Activated naive CD4-positive, alpha-beta T cell treated with anti-CD3 and anti-CD28 coated beads for 36 hours (primary cell): ENCODE measurements at regions not wholly inside any gene's neighbourhood (a gene's known extent, or its start where the extent isn't known, plus 50 kb on each side); places are given as distances from the start of the nearest gene placed in this dataset.

Experiments
- CTCF ChIA-PET: fragments of 350-600 bp; sonication (Branson Sonifier 250); formaldehyde crosslinking; loops from one replicate; lab custom pipeline; 2021; ENCODE audit warnings: antibody characterized with exemption; lab: Charles Lee
- DNase-seq: peaks from one replicate; pipeline ENCODE4 v3.0.0-alpha.2; 2020
- H3K27ac Mint-ChIP-seq: one replicate; pipeline ENCODE4 v1.8.0; 2021; ENCODE audit warnings: mild to moderate bottlenecking, mixed read lengths
- H3K27me3 Mint-ChIP-seq: one replicate; pipeline ENCODE4 v1.8.0; 2021; ENCODE audit warnings: low read depth, mixed read lengths
- H3K36me3 Mint-ChIP-seq: one replicate; pipeline ENCODE4 v1.8.0; 2021; ENCODE audit warnings: low read depth, mixed read lengths
- H3K4me1 Mint-ChIP-seq: one replicate; pipeline ENCODE4 v1.8.0; 2021; ENCODE audit warnings: low read depth, mixed read lengths
- H3K4me3 Mint-ChIP-seq: one replicate; pipeline ENCODE4 v1.8.0; 2021; ENCODE audit warnings: mild to moderate bottlenecking, moderate library complexity, mixed read lengths
- H3K9me3 Mint-ChIP-seq: one replicate; pipeline ENCODE4 v1.8.0; 2021; ENCODE audit warnings: mixed read lengths
- intact Hi-C: fragments of 100-400 bp; cut with micrococcal nuclease; formaldehyde crosslinking; loops from one replicate; pipeline ENCODE4 v1.15.1; 2023

DNA sequence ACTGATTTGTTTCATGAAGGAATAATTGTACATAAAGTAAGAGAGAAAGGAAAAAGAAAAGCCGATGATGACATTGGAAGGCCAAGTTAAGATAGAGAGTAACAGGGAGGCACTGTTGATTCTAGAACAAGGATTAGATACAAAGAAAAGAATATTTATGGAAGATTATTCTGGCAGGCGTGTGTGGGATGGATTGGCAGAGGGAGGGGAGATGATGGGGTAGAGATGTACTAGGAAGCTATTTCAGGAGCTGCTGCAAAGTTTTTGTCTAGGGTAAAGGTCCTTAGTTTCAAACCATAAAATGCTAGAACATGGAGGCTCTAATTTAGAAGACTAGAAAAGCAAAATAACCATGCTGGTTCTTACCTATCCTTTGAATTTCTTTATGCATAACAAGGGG is 280.0 kb upstream of the LRRN1 start:
- intact Hi-C loops, result no loop called here
- CTCF ChIA-PET, result interaction anchor here (1.6 kb wide), 1 partner anchor 10 kb away, joined by 3 read pairs; no protein-coding TSS in a partner anchor
- Mint-ChIP-seq H3K36me3 (no peaks in the 10 kb centered on the region), H3K9me3 (no peaks in the 10 kb centered on the region), H3K27ac (no peak overlapping the region), H3K4me3 (no peak overlapping the region), H3K4me1 (no peaks in the 10 kb centered on the region), H3K27me3 (no peaks in the 10 kb centered on the region)
- DNase-seq, result no peak

DNA sequence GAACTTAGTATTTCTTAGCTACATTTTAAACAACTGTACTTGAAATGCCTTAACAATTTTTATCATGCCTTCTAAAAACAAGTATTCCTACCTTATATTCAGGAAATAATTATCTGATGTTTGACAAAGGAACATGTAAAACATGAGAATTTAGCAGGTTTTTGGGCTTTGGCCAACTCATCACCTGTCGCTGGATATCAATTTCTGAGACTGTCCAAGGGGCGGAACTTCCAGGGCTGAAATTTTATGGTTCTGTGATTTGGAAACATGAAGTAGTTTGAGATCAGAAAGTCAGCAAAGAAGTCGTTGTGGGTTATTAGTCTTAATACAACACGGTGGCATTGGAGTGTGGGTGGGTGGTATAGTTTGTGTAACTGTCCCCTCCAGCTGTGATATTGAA is 282.2 kb upstream of the LRRN1 start:
- CTCF ChIA-PET, result no interaction called here
- H3K4me1 Mint-ChIP-seq, result no peaks in the 10 kb centered on the region
- no peak overlapping the region for H3K4me3 Mint-ChIP-seq
- H3K27ac Mint-ChIP-seq, result no peak overlapping the region
- intact Hi-C loops, result no loop called here
- no peaks in the 10 kb centered on the region for H3K9me3 Mint-ChIP-seq
- no peaks in the 10 kb centered on the region for H3K27me3 Mint-ChIP-seq
- no peak for DNase-seq
- H3K36me3 Mint-ChIP-seq, result no peaks in the 10 kb centered on the region

DNA sequence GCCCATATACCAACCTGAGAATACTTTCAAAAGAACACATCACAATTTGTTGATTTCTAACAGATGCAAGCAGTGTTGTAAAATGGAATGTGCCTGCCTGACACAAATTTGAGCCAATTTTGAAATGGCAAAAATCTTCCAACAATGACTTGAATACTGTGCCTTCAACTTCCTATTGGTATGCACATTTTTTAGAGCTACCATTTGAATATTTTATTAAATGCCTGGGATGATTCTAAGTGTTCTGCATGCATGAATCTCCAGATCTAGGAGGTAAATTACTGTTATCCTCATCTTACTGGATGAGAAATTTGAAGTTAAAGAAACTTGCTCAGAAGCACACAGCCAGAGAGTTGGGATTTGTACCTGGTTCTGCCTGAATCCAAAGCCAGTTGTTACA is 282.8 kb upstream of the LRRN1 start:
- no peak overlapping the region for H3K4me3 Mint-ChIP-seq
- H3K4me1 Mint-ChIP-seq, result no peaks in the 10 kb centered on the region
- H3K27me3 Mint-ChIP-seq, result no peaks in the 10 kb centered on the region
- CTCF ChIA-PET, result no interaction called here
- H3K36me3 Mint-ChIP-seq, result no peaks in the 10 kb centered on the region
- no peak for DNase-seq
- H3K27ac Mint-ChIP-seq, result no peak overlapping the region
- intact Hi-C loops, result no loop called here
- H3K9me3 Mint-ChIP-seq, result no peaks in the 10 kb centered on the region

DNA sequence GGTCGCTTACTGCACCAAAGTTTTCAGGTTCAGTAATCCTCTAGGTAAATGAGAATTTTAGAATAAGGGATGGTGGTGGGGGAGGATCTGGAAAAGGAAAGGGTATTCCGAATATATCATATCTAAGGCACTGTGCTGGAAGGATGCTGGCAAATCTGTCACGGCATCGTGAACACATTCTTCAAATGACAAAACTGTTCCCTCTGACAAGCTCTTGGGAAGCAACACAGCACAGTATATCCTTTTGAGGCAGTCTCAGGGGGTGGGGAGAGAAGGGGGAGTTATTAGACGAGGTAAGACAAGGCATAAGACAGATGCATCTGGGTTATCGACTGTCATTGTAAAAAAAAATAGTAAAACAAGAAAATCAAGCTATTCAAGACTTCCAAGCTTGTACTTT is 289.6 kb upstream of the LRRN1 start:
- Mint-ChIP-seq H3K4me3 (no peak overlapping the region), H3K9me3 (no peaks in the 10 kb centered on the region), H3K27ac (no peak overlapping the region), H3K27me3 (peaks cover 2% of the 10 kb centered on the region), H3K4me1 (no peaks in the 10 kb centered on the region), H3K36me3 (no peaks in the 10 kb centered on the region)
- CTCF ChIA-PET, result interaction anchor here (0.5 to 0.9 kb wide), 2 partner anchors 9 to 1680 kb away, joined by 3 to 4 read pairs; no protein-coding TSS in a partner anchor
- intact Hi-C loops, result no loop called here
- no peak for DNase-seq

DNA sequence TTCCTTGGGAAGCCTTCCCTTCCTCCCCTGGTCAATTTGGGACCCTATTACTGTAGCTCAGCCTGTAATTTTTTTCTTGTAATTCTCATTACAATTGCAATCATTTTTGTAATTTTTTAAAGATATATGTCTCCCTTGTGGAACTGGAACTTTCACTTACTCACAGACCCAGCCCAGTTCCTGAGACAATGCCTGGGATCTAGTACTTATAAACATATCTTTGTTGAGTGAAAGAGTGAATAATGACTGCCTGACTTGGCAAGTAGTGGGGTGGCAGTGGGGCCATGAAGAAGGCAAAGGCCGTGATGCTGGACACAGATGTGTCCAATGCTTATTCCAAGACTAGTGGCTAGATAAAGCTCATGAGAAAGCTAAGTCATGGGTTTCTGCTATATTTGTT is 294.5 kb upstream of the LRRN1 start:
- no peak overlapping the region for H3K4me3 Mint-ChIP-seq
- DNase-seq, result no peak
- intact Hi-C loops, result no loop called here
- H3K4me1 Mint-ChIP-seq, result no peaks in the 10 kb centered on the region
- CTCF ChIA-PET, result no interaction called here
- H3K9me3 Mint-ChIP-seq, result no peaks in the 10 kb centered on the region
- no peak overlapping the region for H3K27ac Mint-ChIP-seq
- H3K36me3 Mint-ChIP-seq, result no peaks in the 10 kb centered on the region
- H3K27me3 Mint-ChIP-seq, result peaks cover under 1% of the 10 kb centered on the region

DNA sequence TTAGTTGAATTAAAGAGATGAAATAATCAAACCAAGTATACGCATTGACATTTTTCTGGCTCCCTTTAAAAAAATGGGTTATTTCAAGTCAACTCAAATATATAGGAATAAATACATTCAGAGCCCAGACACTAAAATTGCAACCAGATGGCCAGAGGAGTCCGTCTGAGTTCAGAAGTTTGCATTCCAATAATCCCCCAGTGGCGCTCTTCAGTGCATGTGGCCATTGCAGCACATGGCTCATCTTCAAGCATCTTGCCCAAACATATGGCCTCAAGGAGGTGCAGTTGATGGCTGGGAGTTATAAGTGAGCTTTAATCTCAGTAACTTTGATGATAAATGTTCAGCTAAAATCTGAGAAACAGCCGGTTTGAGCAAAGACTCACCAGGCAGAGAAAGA is 295.8 kb upstream of the LRRN1 start:
- H3K9me3 Mint-ChIP-seq, result no peaks in the 10 kb centered on the region
- no peaks in the 10 kb centered on the region for H3K27me3 Mint-ChIP-seq
- H3K36me3 Mint-ChIP-seq, result no peaks in the 10 kb centered on the region
- CTCF ChIA-PET, result no interaction called here
- no peak overlapping the region for H3K27ac Mint-ChIP-seq
- no peaks in the 10 kb centered on the region for H3K4me1 Mint-ChIP-seq
- H3K4me3 Mint-ChIP-seq, result no peak overlapping the region
- intact Hi-C loops, result no loop called here
- no peak for DNase-seq

DNA sequence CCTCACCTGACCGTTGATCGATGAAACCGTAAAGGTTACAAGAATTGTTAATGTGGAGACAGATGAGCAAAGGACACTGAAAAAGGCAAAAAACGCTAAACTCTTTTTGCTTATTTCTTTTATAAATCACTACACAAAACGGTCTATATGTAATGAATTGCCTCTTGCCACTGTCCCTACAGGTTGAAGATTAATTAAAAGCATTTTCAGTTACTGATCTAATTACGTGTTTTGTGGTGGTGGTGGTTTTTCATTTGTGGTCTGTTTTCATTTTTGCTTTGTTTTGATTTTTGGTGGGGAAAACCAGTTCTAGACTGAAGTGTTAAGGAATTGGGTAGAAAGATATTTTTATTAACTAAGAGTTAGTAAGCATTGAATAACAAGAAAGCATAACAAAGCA is 299.2 kb upstream of the LRRN1 start:
- no peaks in the 10 kb centered on the region for H3K9me3 Mint-ChIP-seq
- CTCF ChIA-PET, result no interaction called here
- intact Hi-C loops, result no loop called here

DNA sequence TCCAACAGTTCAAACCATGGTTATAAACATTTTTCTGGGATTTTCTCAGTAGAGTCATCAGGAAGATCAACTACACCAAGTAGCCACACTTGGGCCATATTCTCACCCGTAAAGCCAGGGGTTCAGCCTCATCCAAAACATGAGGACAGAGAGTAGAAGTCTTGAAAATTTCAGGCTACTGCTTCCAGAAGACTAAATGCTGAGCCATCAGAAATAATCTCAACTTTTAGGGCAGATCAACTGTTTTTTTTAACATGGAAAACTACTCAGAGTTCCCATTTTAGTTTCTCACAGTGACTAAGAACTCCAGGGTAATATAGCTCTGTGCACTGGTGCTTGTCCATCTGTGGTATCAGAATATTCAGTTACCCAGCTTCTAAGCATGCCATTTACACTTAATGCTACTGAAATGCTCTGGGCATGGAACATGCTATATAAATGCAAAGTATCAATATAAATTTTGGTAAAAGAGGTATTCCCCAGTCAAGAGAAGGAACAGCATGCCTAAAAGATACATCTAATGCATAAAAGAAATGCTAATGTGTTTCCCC is 300.1 kb upstream of the LRRN1 start:
- Mint-ChIP-seq H3K9me3 (no peaks in the 10 kb centered on the region), H3K4me1 (no peaks in the 10 kb centered on the region), H3K27ac (no peak overlapping the region), H3K4me3 (no peak overlapping the region), H3K36me3 (no peaks in the 10 kb centered on the region), H3K27me3 (no peaks in the 10 kb centered on the region)
- intact Hi-C loops, result no loop called here
- CTCF ChIA-PET, result no interaction called here
- no peak for DNase-seq

More for the DNA sequence above, 299.2 kb upstream of the LRRN1 start:
- Mint-ChIP-seq H3K4me3 (no peak overlapping the region), H3K27me3 (no peaks in the 10 kb centered on the region), H3K4me1 (no peaks in the 10 kb centered on the region), H3K27ac (no peak overlapping the region), H3K36me3 (no peaks in the 10 kb centered on the region)
- DNase-seq, result no peak

DNA sequence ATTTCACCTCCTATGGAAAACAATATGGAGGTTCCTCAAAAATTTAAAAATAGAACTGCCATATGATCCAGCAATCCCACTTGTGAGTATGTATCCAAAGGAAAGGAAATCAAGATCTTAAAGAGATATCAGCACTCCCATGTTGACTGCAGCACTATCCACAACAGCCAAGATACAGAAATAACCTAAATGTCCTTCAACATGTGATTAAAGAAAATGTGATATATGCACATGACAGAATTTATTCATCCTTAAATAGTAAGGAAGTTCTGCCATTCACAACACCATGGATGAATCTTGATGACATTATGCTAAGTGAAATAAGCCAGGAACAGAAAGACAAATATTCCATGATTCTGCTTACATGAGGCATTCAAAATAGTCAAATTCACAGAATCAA is 303.6 kb upstream of the LRRN1 start:
- Mint-ChIP-seq H3K4me3 (no peak overlapping the region), H3K27me3 (no peaks in the 10 kb centered on the region), H3K9me3 (peaks cover 6% of the 10 kb centered on the region), H3K4me1 (no peaks in the 10 kb centered on the region), H3K36me3 (peaks cover 2% of the 10 kb centered on the region), H3K27ac (no peak overlapping the region)
- DNase-seq, result no peak
- intact Hi-C loops, result no loop called here
- CTCF ChIA-PET, result no interaction called here

DNA sequence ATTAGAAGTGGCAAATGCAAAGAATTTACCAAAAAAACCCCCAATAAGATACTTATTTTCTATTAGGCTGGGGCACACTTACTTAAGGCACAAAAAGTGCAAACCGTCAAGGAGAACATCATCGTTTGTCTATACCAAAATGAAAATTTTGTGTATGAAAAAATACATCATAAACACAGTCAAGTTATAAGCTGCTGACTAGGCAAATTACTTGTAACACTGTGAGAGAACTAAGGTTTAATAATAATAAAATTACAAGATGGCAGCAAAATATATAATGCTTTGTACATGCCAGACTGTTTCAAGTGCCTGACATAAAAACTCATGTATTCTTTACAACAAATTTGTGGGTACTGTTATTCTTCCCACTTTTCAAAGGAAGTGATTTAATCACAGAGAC is 297.2 kb upstream of the CRBN start:
- CTCF ChIA-PET, result no interaction called here
- intact Hi-C loops, result no loop called here
- H3K4me3 Mint-ChIP-seq, result no peak overlapping the region
- peaks cover 2% of the 10 kb centered on the region for H3K27me3 Mint-ChIP-seq
- no peaks in the 10 kb centered on the region for H3K4me1 Mint-ChIP-seq
- H3K9me3 Mint-ChIP-seq, result peaks cover 1% of the 10 kb centered on the region
- H3K36me3 Mint-ChIP-seq, result no peaks in the 10 kb centered on the region
- H3K27ac Mint-ChIP-seq, result no peak overlapping the region
- DNase-seq, result no peak

DNA sequence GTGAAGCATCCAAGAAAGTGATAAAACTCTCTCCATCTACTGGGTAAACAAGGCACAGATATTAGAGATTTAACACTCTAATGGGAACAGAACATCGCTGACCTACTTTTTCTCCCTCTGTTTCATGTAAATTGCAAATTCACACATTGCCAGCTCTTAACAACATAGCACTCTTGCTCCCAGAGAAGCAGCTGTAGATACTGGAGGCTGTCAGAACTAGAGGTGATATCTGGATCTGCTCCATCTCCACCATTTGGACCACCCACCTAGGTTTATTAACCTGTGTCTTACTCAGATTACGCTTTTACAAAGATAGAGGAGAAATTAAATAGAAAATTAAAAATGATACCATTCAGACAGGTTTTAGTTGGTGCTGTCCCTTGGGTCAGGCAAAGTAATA is 289.1 kb upstream of the CRBN start:
- H3K27me3 Mint-ChIP-seq, result no peaks in the 10 kb centered on the region
- H3K36me3 Mint-ChIP-seq, result no peaks in the 10 kb centered on the region
- no peak overlapping the region for H3K4me3 Mint-ChIP-seq
- no peaks in the 10 kb centered on the region for H3K9me3 Mint-ChIP-seq
- no peak overlapping the region for H3K27ac Mint-ChIP-seq
- CTCF ChIA-PET, result no interaction called here
- intact Hi-C loops, result no loop called here
- no peak for DNase-seq
- H3K4me1 Mint-ChIP-seq, result no peaks in the 10 kb centered on the region

DNA sequence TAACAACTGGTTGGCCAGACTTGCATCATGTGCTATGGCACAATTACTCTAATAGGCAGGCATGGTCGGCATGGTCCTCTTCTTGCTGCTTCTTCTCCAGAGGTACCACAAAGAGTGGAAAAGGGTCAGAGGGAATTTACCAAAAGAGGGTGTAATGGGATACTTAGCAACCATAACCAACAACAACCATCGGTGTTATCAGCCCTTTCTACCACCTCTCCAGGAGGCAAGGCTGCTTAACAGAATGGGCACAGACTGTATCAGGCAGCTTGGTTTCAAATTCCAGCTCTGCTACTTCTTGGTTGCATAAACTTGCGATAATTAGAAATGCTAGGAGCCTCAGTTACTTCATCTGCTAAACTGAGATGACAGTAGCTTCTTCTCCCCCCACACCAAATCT is 284.6 kb upstream of the CRBN start:
- Mint-ChIP-seq H3K36me3 (no peaks in the 10 kb centered on the region), H3K9me3 (no peaks in the 10 kb centered on the region), H3K4me3 (no peak overlapping the region), H3K27ac (no peak overlapping the region), H3K4me1 (no peaks in the 10 kb centered on the region), H3K27me3 (no peaks in the 10 kb centered on the region)
- DNase-seq, result no peak
- CTCF ChIA-PET, result no interaction called here
- intact Hi-C loops, result no loop called here

DNA sequence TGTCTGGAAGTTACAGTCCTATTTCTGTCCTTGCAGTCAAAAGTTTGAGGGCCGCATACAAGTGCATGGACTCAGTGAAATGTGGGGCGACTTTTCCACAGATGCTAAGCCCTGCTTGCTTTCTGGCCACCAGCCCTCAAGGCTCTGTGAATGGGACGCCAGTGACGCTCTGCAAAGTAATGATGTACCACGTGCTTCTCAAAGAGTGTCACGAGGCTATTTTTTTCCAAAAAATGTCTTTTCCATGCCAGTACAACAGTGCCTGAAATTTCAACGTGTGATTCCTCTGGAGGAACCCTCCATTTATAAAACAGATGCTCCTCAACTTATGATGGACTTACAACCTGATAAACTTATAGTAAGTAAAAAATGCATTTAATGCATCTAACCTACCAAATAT is 281.8 kb upstream of the CRBN start:
- Mint-ChIP-seq H3K36me3 (no peaks in the 10 kb centered on the region), H3K9me3 (no peaks in the 10 kb centered on the region), H3K4me3 (no peak overlapping the region), H3K4me1 (no peaks in the 10 kb centered on the region), H3K27ac (no peak overlapping the region), H3K27me3 (no peaks in the 10 kb centered on the region)
- intact Hi-C loops, result no loop called here
- CTCF ChIA-PET, result no interaction called here
- DNase-seq, result no peak

DNA sequence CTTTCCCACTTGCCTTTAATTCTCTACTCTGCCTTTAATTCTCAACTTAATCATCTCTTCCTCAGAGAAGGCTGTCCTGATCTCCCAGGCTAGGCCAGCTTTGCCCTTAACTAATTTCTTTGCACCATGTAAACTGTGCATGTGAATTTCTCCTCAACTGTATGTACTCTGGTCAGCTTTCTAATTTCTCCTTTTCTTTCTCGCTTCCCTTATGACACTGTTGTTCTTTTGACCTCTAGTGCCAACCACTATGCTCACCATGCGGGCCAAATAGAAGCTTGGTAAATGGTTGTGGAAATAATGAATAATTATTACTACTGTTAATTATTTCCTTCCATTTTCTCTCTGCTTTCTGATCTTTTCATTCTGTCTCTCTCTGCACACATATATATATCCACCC is 269.0 kb upstream of the CRBN start:
- Mint-ChIP-seq H3K27me3 (no peaks in the 10 kb centered on the region), H3K4me3 (no peak overlapping the region), H3K4me1 (no peaks in the 10 kb centered on the region), H3K27ac (no peak overlapping the region), H3K36me3 (no peaks in the 10 kb centered on the region), H3K9me3 (no peaks in the 10 kb centered on the region)
- CTCF ChIA-PET, result no interaction called here
- DNase-seq, result no peak
- intact Hi-C loops, result no loop called here
